Testis (tissue), 2 donors: ENCODE measurements at regions not wholly inside any gene's neighbourhood (a gene's known extent, or its start where the extent isn't known, plus 50 kb on each side); places are given as distances from the start of the nearest gene placed in this dataset.

Experiments
- DNase-seq: peaks from one replicate; pipeline ENCODE4 v3.0.0-alpha.2; 2019
- H3K27ac ChIP-seq, 2 donors: fragments of 200-600 bp; sonication (generic); one replicate each; pipeline ENCODE4 v1.5.1; 2019
- H3K27me3 ChIP-seq: fragments of 200-600 bp; sonication (generic); one replicate; pipeline ENCODE4 v1.5.1; 2019
- H3K36me3 ChIP-seq: fragments of 200-600 bp; sonication (generic); one replicate; pipeline ENCODE4 v1.5.1; 2017; ENCODE audit warnings: low read depth; ENCODE audit errors: missing control alignments
- H3K4me1 ChIP-seq: fragments of 200-600 bp; sonication (generic); one replicate; pipeline ENCODE4 v1.5.1; 2019
- H3K4me3 ChIP-seq, 2 donors: fragments of 200-600 bp; sonication (generic); one replicate each; pipeline ENCODE4 v1.5.1; 2017 to 2019
- H3K9me3 ChIP-seq: fragments of 200-600 bp; sonication (generic); one replicate; pipeline ENCODE4 v1.5.1; 2017
- CTCF ChIP-seq, 3 experiments: fragments of 450-650 bp in 2 of 3; fragments of 200-600 bp in 1 of 3; sonication (generic) in 1 of 3; IDR thresholded peaks; one replicate each; pipeline ENCODE4 v1.5.1; 2016 to 2019; ENCODE audit warnings: antibody characterized with exemption in 3 of 3, mild to moderate bottlenecking in 2 of 3, moderate library complexity in 1 of 3
- POLR2A ChIP-seq: fragments of 450-650 bp; IDR thresholded peaks from one replicate; pipeline ENCODE4 v1.6.1; 2017; ENCODE audit warnings: antibody characterized with exemption, mild to moderate bottlenecking, moderate library complexity
- whole genome bisulfite sequencing, 2 donors: methylation state at CpG; one replicate each; pipeline ENCODE4 v1.1.5; 2018; 5-methylcytosine and 5-hydroxymethylcytosine counted together
- intact Hi-C: fragments of 100-400 bp; cut with DNase I; formaldehyde crosslinking; loops from one replicate; pipeline ENCODE4 v1.15.1; 2023; ENCODE audit warnings: low total_unique reads

GRCh38 chr9:119044806-119045205, 324.4 kb downstream of the BRINP1 start:
- 65 to 69% methylated on average over 1 of the region's 1 CpG for whole genome bisulfite sequencing, 2 donors
- TF ChIP-seq CTCF (IDR thresholded peaks at IDR 0.05) (no peak), POLR2A (no peak)
- Histone ChIP-seq H3K27ac (no peak overlapping the region), H3K27me3 (no peaks in the 10 kb centered on the region), H3K36me3 (no peaks in the 10 kb centered on the region), H3K4me1 (no peaks in the 10 kb centered on the region), H3K9me3 (no peaks in the 10 kb centered on the region), H3K4me3 (no peak overlapping the region)
- no peak for DNase-seq
- intact Hi-C loops, result no loop called here

- intact Hi-C loops, result no loop called here
- Histone ChIP-seq H3K9me3 (no peaks in the 10 kb centered on the region), H3K27ac (no peak overlapping the region), H3K36me3 (no peaks in the 10 kb centered on the region), H3K4me1 (no peaks in the 10 kb centered on the region), H3K27me3 (no peaks in the 10 kb centered on the region), H3K4me3 (no peak overlapping the region)
- TF ChIP-seq POLR2A (no peak), CTCF (IDR thresholded peaks at IDR 0.05) (no peak)
- 71 to 72% methylated on average over 4 of the region's 4 CpGs for WGBS, 2 donors
- DNase-seq, result no peak
These were observed 321.5 kb downstream of the BRINP1 start for GRCh38 chr9:119047513-119048307.

GRCh38 chr9:119050281-119050680, 319.0 kb downstream of the BRINP1 start:
- Histone ChIP-seq H3K27ac (no peak overlapping the region), H3K36me3 (no peaks in the 10 kb centered on the region), H3K9me3 (no peaks in the 10 kb centered on the region), H3K4me3 (no peak overlapping the region), H3K27me3 (no peaks in the 10 kb centered on the region), H3K4me1 (no peaks in the 10 kb centered on the region)
- no peak for DNase-seq
- TF ChIP-seq CTCF (IDR thresholded peaks at IDR 0.05), result no peak
- no peak for TF ChIP-seq POLR2A
- intact Hi-C loops, result no loop called here

GRCh38 chr9:119052339-119053030, 316.8 kb downstream of the BRINP1 start:
- Histone ChIP-seq H3K4me3 (no peak overlapping the region), H3K36me3 (no peaks in the 10 kb centered on the region), H3K27me3 (no peaks in the 10 kb centered on the region), H3K4me1 (no peaks in the 10 kb centered on the region), H3K27ac (no peak overlapping the region), H3K9me3 (no peaks in the 10 kb centered on the region)
- no peak for DNase-seq
- 74 to 79% methylated on average over 10 of the region's 10 CpGs for WGBS, 2 donors
- no peak for TF ChIP-seq CTCF (IDR thresholded peaks at IDR 0.05)
- no peak for TF ChIP-seq POLR2A
- intact Hi-C loops, result no loop called here
